ENCODE measurements at regions not wholly inside any gene's neighbourhood (a gene's known extent, or its start where the extent isn't known, plus 50 kb on each side); places are given as distances from the start of the nearest gene placed in this dataset.

- TF ChIP-seq ZNF664 (tag by site-specific recombination; IDR thresholded peaks at IDR 0.05) (no peak), ZNF791 (tag by site-specific recombination; IDR thresholded peaks at IDR 0.05) (no peak)
Measured at GRCh38 chr4:14280567-14280966, 653.0 kb upstream of the BOD1L1 start (continued).

GRCh38 chr4:14284578-14284977, 657.1 kb upstream of the BOD1L1 start:
- no peaks in the 10 kb centered on the region for H3K9me3 ChIP-seq (ENCODE audit: control insufficient read depth, insufficient read depth, low read depth, low read length)
- no peaks in the 10 kb centered on the region for H3K4me1 ChIP-seq (ENCODE audit: control insufficient read depth, insufficient read depth, low read length)
- no peak for TF ChIP-seq ZXDB (tag by site-specific recombination; IDR thresholded peaks at IDR 0.05)
- no peak for TF ChIP-seq ZBTB44 (tag by site-specific recombination; IDR thresholded peaks at IDR 0.05)
- TF ChIP-seq ZNF610 (tag by site-specific recombination; IDR thresholded peaks at IDR 0.05; ENCODE audit: borderline replicate concordance) = no peak
- no peak for TF ChIP-seq PRDM1 (tag by site-specific recombination; IDR thresholded peaks at IDR 0.05)
- no peak for TF ChIP-seq ZNF677 (tag by site-specific recombination; IDR thresholded peaks at IDR 0.05)
- no peak for TF ChIP-seq ZNF280C (tag by site-specific recombination; IDR thresholded peaks at IDR 0.05)
- TF ChIP-seq ZNF585B (tag by site-specific recombination; IDR thresholded peaks at IDR 0.05) = no peak
- no peak for TF ChIP-seq ZNF366 (tag by site-specific recombination; conservative IDR thresholded peaks at IDR 0.05)
- ChIA-PET POLR2A (no interaction called here), CTCF (no interaction called here)
- H3K36me3 ChIP-seq (ENCODE audit: control insufficient read depth in 2 of 2, insufficient read depth in 1 of 2, low read length in 2 of 2) = no peaks in the 10 kb centered on the region
- H3K27ac ChIP-seq (ENCODE audit: extremely low read depth, low read depth, low read length) = no peak overlapping the region
- no peak overlapping the region for H3K4me3 ChIP-seq (ENCODE audit: low read depth, low read length)

- Histone ChIP-seq H3K4me3 (ENCODE audit: low read depth, low read length) (no peak overlapping the region), H3K4me1 (ENCODE audit: control insufficient read depth, insufficient read depth, low read length) (no peaks in the 10 kb centered on the region), H3K9me3 (ENCODE audit: control insufficient read depth, insufficient read depth, low read depth, low read length) (no peaks in the 10 kb centered on the region), H3K36me3 (ENCODE audit: control insufficient read depth in 2 of 2, insufficient read depth in 1 of 2, low read length in 2 of 2) (no peaks in the 10 kb centered on the region), H3K27ac (ENCODE audit: extremely low read depth, low read depth, low read length) (no peak overlapping the region)
- no peak for TF ChIP-seq ZNF132 (tag by site-specific recombination; IDR thresholded peaks at IDR 0.05; ENCODE audit: borderline replicate concordance)
- TF ChIP-seq ZNF658 (tag by site-specific recombination; IDR thresholded peaks at IDR 0.05) = no peak
- no peak for TF ChIP-seq ZNF677 (tag by site-specific recombination; IDR thresholded peaks at IDR 0.05)
- no peak for TF ChIP-seq ZNF473 (tag by site-specific recombination; IDR thresholded peaks at IDR 0.05)
- ChIA-PET CTCF (no interaction called here), POLR2A (no interaction called here)
Measured at GRCh38 chr4:14289708-14290107, 662.2 kb upstream of the BOD1L1 start.

GRCh38 chr4:14293582-14293981, 666.1 kb upstream of the BOD1L1 start:
- no peak overlapping the region for H3K27ac ChIP-seq (ENCODE audit: extremely low read depth, low read depth, low read length)
- H3K4me1 ChIP-seq (ENCODE audit: control insufficient read depth, insufficient read depth, low read length) = no peaks in the 10 kb centered on the region
- H3K4me3 ChIP-seq (ENCODE audit: low read depth, low read length) = no peak overlapping the region
- POLR2A ChIA-PET = no interaction called here
- no peaks in the 10 kb centered on the region for H3K9me3 ChIP-seq (ENCODE audit: control insufficient read depth, insufficient read depth, low read depth, low read length)
- H3K36me3 ChIP-seq (ENCODE audit: control insufficient read depth in 2 of 2, insufficient read depth in 1 of 2, low read length in 2 of 2) = no peaks in the 10 kb centered on the region
- CTCF ChIA-PET = no interaction called here
- TF ChIP-seq ZFP3 (tag by site-specific recombination; IDR thresholded peaks at IDR 0.05; ENCODE audit: low read depth) (no peak), ZBTB44 (tag by site-specific recombination; IDR thresholded peaks at IDR 0.05) (no peak), HOXC10 (CRISPR knock-in tag; IDR thresholded peaks at IDR 0.05) (no peak), ZNF112 (tag by site-specific recombination; IDR thresholded peaks at IDR 0.05) (no peak), ZBTB49 (tag by site-specific recombination; IDR thresholded peaks at IDR 0.05; ENCODE audit: low read depth) (no peak), ZNF19 (tag by site-specific recombination; IDR thresholded peaks at IDR 0.05; ENCODE audit: low read depth) (no peak), ZNF23 (tag by site-specific recombination; IDR thresholded peaks at IDR 0.05; ENCODE audit: borderline replicate concordance) (no peak), ZNF621 (tag by site-specific recombination; IDR thresholded peaks at IDR 0.05) (no peak), INSM2 (tag by site-specific recombination; IDR thresholded peaks at IDR 0.05) (no peak), ZNF366 (tag by site-specific recombination; conservative IDR thresholded peaks at IDR 0.05) (no peak), SCRT1 (tag by site-specific recombination; IDR thresholded peaks at IDR 0.05; ENCODE audit: borderline replicate concordance) (no peak)

All from HEK293 (cell line).